ENCODE measurements at regions not wholly inside any gene's neighbourhood (a gene's known extent, or its start where the extent isn't known, plus 50 kb on each side); places are given as distances from the start of the nearest gene placed in this dataset.

- peaks cover 0 to 13% (median 5%) of the 10 kb centered on the region in 4 donors for H3K9me3 ChIP-seq
- H3K4me1 ChIP-seq = peaks cover 0 to 8% (median 6%) of the 10 kb centered on the region in 4 donors
- H3K27ac ChIP-seq (replicated peaks in 1 of 4) = no peak overlapping the region
- no peak for DNase-seq (ENCODE audit: extremely low spot score)
- TF ChIP-seq EP300 (IDR thresholded peaks at IDR 0.05) = no peak
- no peak for TF ChIP-seq CTCF (IDR thresholded peaks at IDR 0.05)
- TF ChIP-seq POLR2A (IDR thresholded peaks at IDR 0.05; ENCODE audit: low read depth) = no peak
- TF ChIP-seq POLR2AphosphoS5 (IDR thresholded peaks at IDR 0.05) = no peak
- no peaks in the 10 kb centered on the region for H3K27me3 ChIP-seq
- intact Hi-C loops (cut with DNase I) = no loop called here
- H3K36me3 ChIP-seq = no peaks in the 10 kb centered on the region
- 81% methylated on average over 8 of the region's 8 CpGs for WGBS
- no peak overlapping the region for H3K4me3 ChIP-seq
Measured at GRCh38 chr2:152243761-152244640, 68.4 kb upstream of the STAM2 start.

- no peak overlapping the region for H3K27ac ChIP-seq (replicated peaks in 1 of 4)
- H3K36me3 ChIP-seq = no peaks in the 10 kb centered on the region
- intact Hi-C loops (cut with DNase I) = no loop called here
- H3K4me1 ChIP-seq = peaks cover 0 to 8% (median 6%) of the 10 kb centered on the region in 4 donors
- H3K27me3 ChIP-seq = no peaks in the 10 kb centered on the region
- H3K9me3 ChIP-seq = peaks cover 0 to 4% (median 0%) of the 10 kb centered on the region in 4 donors
- DNase-seq (ENCODE audit: extremely low spot score) = no peak
- H3K4me3 ChIP-seq = no peak overlapping the region
- no peak for TF ChIP-seq CTCF (IDR thresholded peaks at IDR 0.05)
- no peak for TF ChIP-seq EP300 (IDR thresholded peaks at IDR 0.05)
- TF ChIP-seq POLR2AphosphoS5 (IDR thresholded peaks at IDR 0.05) = no peak
- no peak for TF ChIP-seq POLR2A (IDR thresholded peaks at IDR 0.05; ENCODE audit: low read depth)
Measured at GRCh38 chr2:152245653-152246052, 70.1 kb upstream of the STAM2 start.

GRCh38 chr2:152246686-152247336 lies 71.2 kb upstream of the STAM2 start:
- TF ChIP-seq POLR2A (IDR thresholded peaks at IDR 0.05; ENCODE audit: low read depth) = no peak
- TF ChIP-seq EP300 (IDR thresholded peaks at IDR 0.05) = no peak
- no peak for TF ChIP-seq POLR2AphosphoS5 (IDR thresholded peaks at IDR 0.05)
- no peak for TF ChIP-seq CTCF (IDR thresholded peaks at IDR 0.05)
- Histone ChIP-seq H3K4me3 (no peak overlapping the region), H3K36me3 (no peaks in the 10 kb centered on the region), H3K27me3 (no peaks in the 10 kb centered on the region), H3K27ac (replicated peaks in 1 of 4) (no peak overlapping the region), H3K4me1 (peaks cover 0 to 8% (median 6%) of the 10 kb centered on the region in 4 donors), H3K9me3 (no peaks in the 10 kb centered on the region)
- DNase-seq (ENCODE audit: extremely low spot score) = no peak
- 87% methylated on average over 4 of the region's 4 CpGs for WGBS
- intact Hi-C loops (cut with DNase I) = no loop called here

GRCh38 chr2:152247337-152247695 lies 71.8 kb upstream of the STAM2 start:
- WGBS = 78% methylated on average over 2 of the region's 2 CpGs
- peaks cover 0 to 8% (median 6%) of the 10 kb centered on the region in 4 donors for H3K4me1 ChIP-seq
- no peaks in the 10 kb centered on the region for H3K9me3 ChIP-seq
- intact Hi-C loops (cut with DNase I) = no loop called here
- H3K27me3 ChIP-seq = no peaks in the 10 kb centered on the region
- no peak overlapping the region for H3K4me3 ChIP-seq
- TF ChIP-seq CTCF (IDR thresholded peaks at IDR 0.05) (no peak), POLR2AphosphoS5 (IDR thresholded peaks at IDR 0.05) (no peak), EP300 (IDR thresholded peaks at IDR 0.05) (no peak), POLR2A (IDR thresholded peaks at IDR 0.05; ENCODE audit: low read depth) (no peak)
- no peak for DNase-seq (ENCODE audit: extremely low spot score)
- no peak overlapping the region for H3K27ac ChIP-seq (replicated peaks in 1 of 4)
- no peaks in the 10 kb centered on the region for H3K36me3 ChIP-seq

Data from esophagus muscularis mucosa (tissue), 4 donors.